Renal cortex interstitium (tissue), 11 donors: ENCODE measurements at regions not wholly inside any gene's neighbourhood (a gene's known extent, or its start where the extent isn't known, plus 50 kb on each side); places are given as distances from the start of the nearest gene placed in this dataset.
"Not testable (repeated sequence)": the region's sequence is repeated elsewhere in the genome, so short reads cannot be mapped to it uniquely, and the experiment has no call there.

Experiments used
- DNase-seq, 11 donors: peaks; one replicate each; pipeline ENCODE4 v3.0.0-alpha.2; 2013; ENCODE audit warnings: low read depth in 9 of 11, low spot score in 4 of 11; ENCODE audit errors: extremely low read depth in 1 of 11

GRCh38 chr13:69291292-69291906 lies 816.2 kb upstream of the ATXN8OS start:
- DNase-seq: no peak

- DNase-seq: no peak
These were observed 819.6 kb upstream of the ATXN8OS start for GRCh38 chr13:69288026-69288425.

GRCh38 chr13:69287050-69287698 lies 820.5 kb upstream of the ATXN8OS start:
- DNase-seq: no peak

- DNase-seq: no peak
These were observed 823.8 kb upstream of the ATXN8OS start for GRCh38 chr13:69283837-69284236.

GRCh38 chr13:69283301-69283700 lies 824.3 kb upstream of the ATXN8OS start:
- no peak for DNase-seq

GRCh38 chr13:69280399-69280798 lies 827.2 kb upstream of the ATXN8OS start:
- DNase-seq: no peak

GRCh38 chr13:69279213-69279612 lies 828.4 kb upstream of the ATXN8OS start:
- no peak for DNase-seq

- DNase-seq: no peak
These were observed 833.4 kb upstream of the ATXN8OS start for GRCh38 chr13:69274231-69274630.

GRCh38 chr13:69264362-69265334 lies 843.0 kb upstream of the ATXN8OS start:
- no peak for DNase-seq

- no peak for DNase-seq
These were observed 864.3 kb upstream of the ATXN8OS start for GRCh38 chr13:69243366-69243765.

GRCh38 chr13:69234171-69234570 lies 873.5 kb upstream of the ATXN8OS start:
- DNase-seq: no peak

GRCh38 chr13:69226427-69226826 lies 881.2 kb upstream of the ATXN8OS start:
- no peak for DNase-seq

- DNase-seq: not testable (repeated sequence)
These were observed 885.8 kb upstream of the ATXN8OS start for GRCh38 chr13:69221633-69222498.

GRCh38 chr13:69213396-69213795 lies 894.2 kb upstream of the ATXN8OS start:
- DNase-seq: no peak

GRCh38 chr13:69204620-69205019 lies 903.0 kb upstream of the ATXN8OS start:
- no peak for DNase-seq

- DNase-seq: no peak
These were observed 904.6 kb upstream of the ATXN8OS start for GRCh38 chr13:69202996-69203395.

GRCh38 chr13:69199664-69200063 lies 908.0 kb upstream of the ATXN8OS start:
- no peak for DNase-seq

- no peak for DNase-seq
These were observed 908.9 kb upstream of the ATXN8OS start for GRCh38 chr13:69198706-69199105.

GRCh38 chr13:69194130-69194529 lies 913.5 kb upstream of the ATXN8OS start:
- DNase-seq: no peak
